Endothelial cell of umbilical vein (primary cell): ENCODE measurements at regions not wholly inside any gene's neighbourhood (a gene's known extent, or its start where the extent isn't known, plus 50 kb on each side); places are given as distances from the start of the nearest gene placed in this dataset.

Experiments used
- EZH2 ChIP-seq: IDR thresholded peaks from 2 replicates; pipeline ENCODE4 v1.6.1; 2012; ENCODE audit warnings: borderline replicate concordance, low read depth, mild to moderate bottlenecking, moderate library complexity, low read length, inconsistent platforms; ENCODE audit not compliant: severe bottlenecking
- FOS ChIP-seq: IDR thresholded peaks from 2 replicates; pipeline ENCODE4 v1.6.1; 2011; ENCODE audit warnings: mild to moderate bottlenecking, low read length, moderate library complexity, borderline replicate concordance; ENCODE audit not compliant: insufficient read depth
- MYC ChIP-seq: IDR thresholded peaks from one replicate; pipeline ENCODE4 v1.6.1; 2011; ENCODE audit warnings: mild to moderate bottlenecking, low read depth, low read length
- POLR2A ChIP-seq: IDR thresholded peaks from 2 replicates; pipeline ENCODE4 v1.6.1; 2012; ENCODE audit warnings: low read depth, mild to moderate bottlenecking, control low read depth, low read length
- POLR2AphosphoS5 ChIP-seq: IDR thresholded peaks from 2 replicates; pipeline ENCODE4 v1.6.1; 2012; ENCODE audit warnings: low read depth, mild to moderate bottlenecking, control low read depth, low read length, moderate library complexity; ENCODE audit not compliant: insufficient read depth
- TF ChIP-seq, protein P1 (sequence below), 2 donors: IDR thresholded peaks; 1 replicate in 1 of 2; 2 replicates in 1 of 2; pipeline ENCODE4 v1.5.1; 2011; ENCODE audit warnings: low read length in 2 of 2, mild to moderate bottlenecking in 2 of 2, moderate library complexity in 2 of 2, control low read depth in 1 of 2, inconsistent platforms in 1 of 2, low read depth in 1 of 2; ENCODE audit not compliant: insufficient read depth in 1 of 2; ENCODE audit errors: extremely low read depth in 1 of 2
- TF ChIP-seq, protein P2 (sequence below): IDR thresholded peaks from 2 replicates; pipeline ENCODE4 v1.6.1; 2011; ENCODE audit not compliant: insufficient read depth, insufficient read length

DNA sequence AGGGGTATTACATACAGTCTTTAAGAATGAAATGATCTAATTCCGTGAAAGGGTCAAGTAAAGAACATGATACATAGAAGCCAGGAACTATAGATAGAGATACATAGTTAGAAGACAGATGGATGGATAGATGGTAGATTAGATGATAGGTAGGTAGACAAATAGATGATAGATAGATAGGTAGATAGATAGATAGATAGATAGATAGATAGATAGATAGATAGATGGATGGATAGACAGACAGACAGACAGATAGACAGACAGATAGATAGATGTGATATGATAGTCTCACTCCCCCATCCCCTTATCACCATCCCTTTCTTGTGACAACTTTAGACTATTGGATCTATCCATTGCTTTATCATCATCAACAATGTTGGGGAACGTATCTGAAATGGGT is 448.2 kb downstream of the METTL4 start:
- TF ChIP-seq, protein P1, sequence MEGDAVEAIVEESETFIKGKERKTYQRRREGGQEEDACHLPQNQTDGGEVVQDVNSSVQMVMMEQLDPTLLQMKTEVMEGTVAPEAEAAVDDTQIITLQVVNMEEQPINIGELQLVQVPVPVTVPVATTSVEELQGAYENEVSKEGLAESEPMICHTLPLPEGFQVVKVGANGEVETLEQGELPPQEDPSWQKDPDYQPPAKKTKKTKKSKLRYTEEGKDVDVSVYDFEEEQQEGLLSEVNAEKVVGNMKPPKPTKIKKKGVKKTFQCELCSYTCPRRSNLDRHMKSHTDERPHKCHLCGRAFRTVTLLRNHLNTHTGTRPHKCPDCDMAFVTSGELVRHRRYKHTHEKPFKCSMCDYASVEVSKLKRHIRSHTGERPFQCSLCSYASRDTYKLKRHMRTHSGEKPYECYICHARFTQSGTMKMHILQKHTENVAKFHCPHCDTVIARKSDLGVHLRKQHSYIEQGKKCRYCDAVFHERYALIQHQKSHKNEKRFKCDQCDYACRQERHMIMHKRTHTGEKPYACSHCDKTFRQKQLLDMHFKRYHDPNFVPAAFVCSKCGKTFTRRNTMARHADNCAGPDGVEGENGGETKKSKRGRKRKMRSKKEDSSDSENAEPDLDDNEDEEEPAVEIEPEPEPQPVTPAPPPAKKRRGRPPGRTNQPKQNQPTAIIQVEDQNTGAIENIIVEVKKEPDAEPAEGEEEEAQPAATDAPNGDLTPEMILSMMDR (IDR thresholded peaks at IDR 0.05; ENCODE audit: extremely low read depth in 1 of 2, insufficient read depth in 1 of 2, low read depth in 1 of 2, low read length in 2 of 2): no peak
- no peak for TF ChIP-seq EZH2
- no peak for TF ChIP-seq POLR2AphosphoS5
- no peak for TF ChIP-seq POLR2A
- no peak for TF ChIP-seq MYC
- TF ChIP-seq, protein P2, sequence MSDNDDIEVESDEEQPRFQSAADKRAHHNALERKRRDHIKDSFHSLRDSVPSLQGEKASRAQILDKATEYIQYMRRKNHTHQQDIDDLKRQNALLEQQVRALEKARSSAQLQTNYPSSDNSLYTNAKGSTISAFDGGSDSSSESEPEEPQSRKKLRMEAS: no peak
- no peak for TF ChIP-seq FOS
